ENCODE measurements at regions not wholly inside any gene's neighbourhood (a gene's known extent, or its start where the extent isn't known, plus 50 kb on each side); places are given as distances from the start of the nearest gene placed in this dataset.
"Not testable (repeated sequence)": the region's sequence is repeated elsewhere in the genome, so short reads cannot be mapped to it uniquely, and the experiment has no call there.

- TF ChIP-seq CTCF (conservative IDR thresholded peaks at IDR 0.05); ZFX (IDR thresholded peaks at IDR 0.05): not testable (repeated sequence)
These were observed 171.6 kb downstream of the CWH43 start for GRCh38 chr4:49157630-49158029.
